ENCODE measurements at regions not wholly inside any gene's neighbourhood (a gene's known extent, or its start where the extent isn't known, plus 50 kb on each side); places are given as distances from the start of the nearest gene placed in this dataset.

GRCh38 chr12:124626971-124627411 is 59.6 kb upstream of the NCOR2 start:
- Histone ChIP-seq H3K9me3 (no peaks in the 10 kb centered on the region), H3K36me3 (ENCODE audit: control insufficient read depth, insufficient read depth, low read length) (no peaks in the 10 kb centered on the region), H3K4me3 (ENCODE audit: low read depth, low read length) (no peak overlapping the region), H3K27me3 (replicated peaks; ENCODE audit: control insufficient read depth, insufficient read depth, low read length) (no peaks in the 10 kb centered on the region), H3K4me1 (peaks cover 29% of the 10 kb centered on the region)
- no peak for TF ChIP-seq CTCF (IDR thresholded peaks at IDR 0.05; ENCODE audit: insufficient read depth in 1 of 2, low read depth in 1 of 2, low read length in 1 of 2, severe bottlenecking in 1 of 2, unreplicated experiment in 1 of 2)
- CTCF ChIA-PET, result no interaction called here
- POLR2A ChIA-PET, result no interaction called here
- no peak for DNase-seq
- BruUV-seq (replicated peaks), result no TSS peak
- H3K27ac Mint-ChIP-seq (ENCODE audit: unreplicated experiment), result peak overlapping the region; percentile 82
- intact Hi-C loops (cut with micrococcal nuclease; ENCODE audit: unreplicated experiment), result no loop called here
- H3K36me3 Mint-ChIP-seq (ENCODE audit: insufficient read depth, unreplicated experiment), result no peaks in the 10 kb centered on the region
- no peak overlapping the region for H3K4me3 Mint-ChIP-seq (ENCODE audit: unreplicated experiment)
- no peaks in the 10 kb centered on the region for H3K27me3 Mint-ChIP-seq (ENCODE audit: insufficient read depth, unreplicated experiment)
- H3K9me3 Mint-ChIP-seq (ENCODE audit: unreplicated experiment), result no peaks in the 10 kb centered on the region
- H3K4me1 Mint-ChIP-seq (ENCODE audit: low read depth, unreplicated experiment), result peaks cover 8% of the 10 kb centered on the region

DNA sequence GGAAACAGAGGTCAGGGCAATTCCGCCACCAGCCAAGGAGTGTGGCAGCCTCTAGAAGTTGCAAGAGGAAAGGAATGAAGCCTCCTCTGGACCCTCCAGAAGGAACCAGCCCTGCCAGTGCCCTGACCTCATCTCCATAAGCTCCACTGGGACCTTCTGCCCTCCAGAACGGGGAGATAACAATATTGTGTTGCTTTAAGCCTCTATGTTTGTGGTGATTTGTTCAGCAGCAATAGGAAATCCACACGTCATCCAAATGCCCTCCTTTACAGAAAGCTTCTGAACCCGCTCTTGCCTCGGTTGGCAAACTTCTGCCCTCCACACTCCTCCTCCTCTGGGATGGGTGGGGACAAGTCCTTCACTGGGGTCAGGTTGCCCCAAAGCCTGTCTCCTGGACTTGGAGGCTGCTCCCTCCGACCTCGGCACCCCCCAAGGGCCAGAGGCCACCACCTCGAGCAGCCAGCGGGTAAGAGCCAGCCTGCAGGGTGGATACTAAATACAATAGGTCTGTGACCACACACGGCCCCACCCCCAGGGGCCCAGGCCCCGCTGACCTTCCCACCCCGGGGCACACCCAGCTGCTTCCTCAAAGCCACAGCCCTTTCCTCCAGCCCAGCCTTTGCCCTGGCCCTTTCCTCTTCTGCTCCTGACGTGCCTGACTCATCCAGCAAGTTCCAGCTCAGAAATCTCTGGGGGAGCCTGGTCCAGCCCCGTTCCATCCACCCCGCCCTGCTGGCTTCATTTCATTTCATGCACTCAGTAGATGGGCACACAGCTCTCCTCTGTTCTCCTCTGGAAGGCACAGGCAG is 58.7 kb upstream of the NCOR2 start:
- H3K36me3 Mint-ChIP-seq (ENCODE audit: insufficient read depth, unreplicated experiment), result no peaks in the 10 kb centered on the region
- ChIA-PET CTCF (no interaction called here), POLR2A (no interaction called here)
- intact Hi-C loops (cut with micrococcal nuclease; ENCODE audit: unreplicated experiment), result no loop called here
- TF ChIP-seq CTCF (IDR thresholded peaks at IDR 0.05; ENCODE audit: insufficient read depth in 1 of 2, low read depth in 1 of 2, low read length in 1 of 2, severe bottlenecking in 1 of 2, unreplicated experiment in 1 of 2), result no peak
- H3K9me3 Mint-ChIP-seq (ENCODE audit: unreplicated experiment), result no peaks in the 10 kb centered on the region
- Histone ChIP-seq H3K4me3 (ENCODE audit: low read depth, low read length) (no peak overlapping the region), H3K9me3 (no peaks in the 10 kb centered on the region), H3K4me1 (peaks cover 23% of the 10 kb centered on the region), H3K36me3 (ENCODE audit: control insufficient read depth, insufficient read depth, low read length) (no peaks in the 10 kb centered on the region), H3K27me3 (replicated peaks; ENCODE audit: control insufficient read depth, insufficient read depth, low read length) (no peaks in the 10 kb centered on the region)
- H3K27ac Mint-ChIP-seq (ENCODE audit: unreplicated experiment), result peak overlapping the region; percentile 82
- no peak overlapping the region for H3K4me3 Mint-ChIP-seq (ENCODE audit: unreplicated experiment)
- no peaks in the 10 kb centered on the region for H3K27me3 Mint-ChIP-seq (ENCODE audit: insufficient read depth, unreplicated experiment)
- BruUV-seq (replicated peaks), result no TSS peak
- peaks cover 7% of the 10 kb centered on the region for H3K4me1 Mint-ChIP-seq (ENCODE audit: low read depth, unreplicated experiment)
- DNase-seq, result peak; percentile 62 to 90

DNA sequence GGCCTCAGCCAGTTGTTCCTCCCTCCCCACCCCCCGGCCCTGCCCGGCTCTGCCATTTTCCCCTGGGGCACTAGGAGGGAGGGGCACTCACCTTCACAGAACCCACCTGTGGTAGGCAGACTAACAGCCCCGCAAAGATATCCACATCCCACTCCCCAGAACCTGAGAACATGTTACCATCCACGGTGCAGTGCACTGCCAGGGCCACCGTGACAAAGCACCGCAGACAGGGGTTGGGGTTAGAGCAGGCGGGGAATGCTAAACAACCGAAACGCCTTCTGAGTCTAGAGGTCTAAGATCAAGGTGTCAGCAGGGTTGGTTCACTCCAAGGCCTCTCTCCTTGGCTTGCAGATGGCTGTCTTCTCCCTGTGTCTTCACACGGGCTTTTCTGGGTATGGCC is 57.4 kb upstream of the NCOR2 start:
- no peaks in the 10 kb centered on the region for H3K9me3 ChIP-seq
- Mint-ChIP-seq H3K36me3 (ENCODE audit: insufficient read depth, unreplicated experiment) (no peaks in the 10 kb centered on the region), H3K27ac (ENCODE audit: unreplicated experiment) (no peak overlapping the region), H3K4me3 (ENCODE audit: unreplicated experiment) (no peak overlapping the region), H3K4me1 (ENCODE audit: low read depth, unreplicated experiment) (no peaks in the 10 kb centered on the region), H3K27me3 (ENCODE audit: insufficient read depth, unreplicated experiment) (no peaks in the 10 kb centered on the region), H3K9me3 (ENCODE audit: unreplicated experiment) (no peaks in the 10 kb centered on the region)
- ChIA-PET POLR2A (no interaction called here), CTCF (no interaction called here)
- no peak overlapping the region for H3K4me3 ChIP-seq (ENCODE audit: low read depth, low read length)
- H3K36me3 ChIP-seq (ENCODE audit: control insufficient read depth, insufficient read depth, low read length), result no peaks in the 10 kb centered on the region
- TF ChIP-seq CTCF (IDR thresholded peaks at IDR 0.05; ENCODE audit: insufficient read depth in 1 of 2, low read depth in 1 of 2, low read length in 1 of 2, severe bottlenecking in 1 of 2, unreplicated experiment in 1 of 2), result no peak
- no TSS peak for BruUV-seq (replicated peaks)
- intact Hi-C loops (cut with micrococcal nuclease; ENCODE audit: unreplicated experiment), result no loop called here
- DNase-seq, result no peak
- H3K27me3 ChIP-seq (replicated peaks; ENCODE audit: control insufficient read depth, insufficient read depth, low read length), result no peaks in the 10 kb centered on the region
- peaks cover 15% of the 10 kb centered on the region for H3K4me1 ChIP-seq
